ENCODE measurements at regions not wholly inside any gene's neighbourhood (a gene's known extent, or its start where the extent isn't known, plus 50 kb on each side); places are given as distances from the start of the nearest gene placed in this dataset.

DNA sequence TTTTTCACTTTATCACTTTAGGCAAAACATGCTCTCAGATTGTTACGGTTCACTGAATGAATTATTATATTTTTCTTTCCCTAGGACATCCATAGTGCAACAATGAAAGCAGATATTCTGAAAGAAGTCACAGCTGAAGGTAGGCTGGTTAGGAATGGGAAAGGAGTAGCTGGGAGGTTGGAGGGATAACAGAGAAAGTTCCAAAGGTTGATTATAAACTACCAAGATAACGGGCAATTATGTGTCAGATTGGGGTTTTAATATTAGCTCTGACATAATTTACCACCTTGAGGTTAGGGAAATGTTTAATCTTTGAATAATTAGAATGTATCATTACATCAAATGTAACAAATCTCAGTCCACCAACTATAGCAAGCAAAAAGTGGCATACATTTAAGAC, 96.5 kb downstream of the HTR1B start:
- TF ChIP-seq POLR2A (IDR thresholded peaks at IDR 0.05), result no peak
- TF ChIP-seq, protein P1, sequence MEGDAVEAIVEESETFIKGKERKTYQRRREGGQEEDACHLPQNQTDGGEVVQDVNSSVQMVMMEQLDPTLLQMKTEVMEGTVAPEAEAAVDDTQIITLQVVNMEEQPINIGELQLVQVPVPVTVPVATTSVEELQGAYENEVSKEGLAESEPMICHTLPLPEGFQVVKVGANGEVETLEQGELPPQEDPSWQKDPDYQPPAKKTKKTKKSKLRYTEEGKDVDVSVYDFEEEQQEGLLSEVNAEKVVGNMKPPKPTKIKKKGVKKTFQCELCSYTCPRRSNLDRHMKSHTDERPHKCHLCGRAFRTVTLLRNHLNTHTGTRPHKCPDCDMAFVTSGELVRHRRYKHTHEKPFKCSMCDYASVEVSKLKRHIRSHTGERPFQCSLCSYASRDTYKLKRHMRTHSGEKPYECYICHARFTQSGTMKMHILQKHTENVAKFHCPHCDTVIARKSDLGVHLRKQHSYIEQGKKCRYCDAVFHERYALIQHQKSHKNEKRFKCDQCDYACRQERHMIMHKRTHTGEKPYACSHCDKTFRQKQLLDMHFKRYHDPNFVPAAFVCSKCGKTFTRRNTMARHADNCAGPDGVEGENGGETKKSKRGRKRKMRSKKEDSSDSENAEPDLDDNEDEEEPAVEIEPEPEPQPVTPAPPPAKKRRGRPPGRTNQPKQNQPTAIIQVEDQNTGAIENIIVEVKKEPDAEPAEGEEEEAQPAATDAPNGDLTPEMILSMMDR (IDR thresholded peaks at IDR 0.05 in 4 of 5, conservative IDR thresholded peaks at IDR 0.05 in 1 of 5), result no peak

Measured in gastrocnemius medialis (tissue), 4 donors.